ENCODE measurements at regions not wholly inside any gene's neighbourhood (a gene's known extent, or its start where the extent isn't known, plus 50 kb on each side); places are given as distances from the start of the nearest gene placed in this dataset.

DNA sequence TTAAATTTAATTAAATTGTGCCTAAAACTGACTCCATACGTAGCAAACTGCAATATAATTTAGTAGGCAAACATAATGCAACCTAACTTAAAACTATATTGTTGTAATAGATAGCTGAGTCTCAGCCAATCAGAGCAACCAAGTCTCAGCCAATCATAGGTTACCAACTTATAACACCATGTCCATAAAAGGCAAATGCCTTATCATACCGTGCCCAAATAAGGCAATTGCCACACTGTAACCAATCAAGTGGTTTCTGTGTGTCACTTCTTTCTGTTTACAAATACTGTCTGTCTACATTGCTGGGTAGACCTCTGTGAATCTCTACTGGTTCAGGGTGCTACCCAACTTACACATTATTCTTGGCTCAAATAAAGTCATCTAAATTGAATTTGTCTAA lies 728.4 kb upstream of the EPHA6 start:
- TF ChIP-seq, protein P1, sequence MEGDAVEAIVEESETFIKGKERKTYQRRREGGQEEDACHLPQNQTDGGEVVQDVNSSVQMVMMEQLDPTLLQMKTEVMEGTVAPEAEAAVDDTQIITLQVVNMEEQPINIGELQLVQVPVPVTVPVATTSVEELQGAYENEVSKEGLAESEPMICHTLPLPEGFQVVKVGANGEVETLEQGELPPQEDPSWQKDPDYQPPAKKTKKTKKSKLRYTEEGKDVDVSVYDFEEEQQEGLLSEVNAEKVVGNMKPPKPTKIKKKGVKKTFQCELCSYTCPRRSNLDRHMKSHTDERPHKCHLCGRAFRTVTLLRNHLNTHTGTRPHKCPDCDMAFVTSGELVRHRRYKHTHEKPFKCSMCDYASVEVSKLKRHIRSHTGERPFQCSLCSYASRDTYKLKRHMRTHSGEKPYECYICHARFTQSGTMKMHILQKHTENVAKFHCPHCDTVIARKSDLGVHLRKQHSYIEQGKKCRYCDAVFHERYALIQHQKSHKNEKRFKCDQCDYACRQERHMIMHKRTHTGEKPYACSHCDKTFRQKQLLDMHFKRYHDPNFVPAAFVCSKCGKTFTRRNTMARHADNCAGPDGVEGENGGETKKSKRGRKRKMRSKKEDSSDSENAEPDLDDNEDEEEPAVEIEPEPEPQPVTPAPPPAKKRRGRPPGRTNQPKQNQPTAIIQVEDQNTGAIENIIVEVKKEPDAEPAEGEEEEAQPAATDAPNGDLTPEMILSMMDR (IDR thresholded peaks at IDR 0.05; ENCODE audit: poor library complexity) = no peak
- TF ChIP-seq EZH2 (IDR thresholded peaks at IDR 0.05; ENCODE audit: borderline replicate concordance) (no peak), EZH2phosphoT487 (IDR thresholded peaks at IDR 0.05; ENCODE audit: low read depth, severe bottlenecking, unreplicated experiment) (no peak)
